H9 (cell line): ENCODE measurements at regions not wholly inside any gene's neighbourhood (a gene's known extent, or its start where the extent isn't known, plus 50 kb on each side); places are given as distances from the start of the nearest gene placed in this dataset.

ENCODE experiments used
- DNase-seq: peaks from one replicate; pipeline ENCODE4 v3.0.0-alpha.2; 2017
- H2AFZ ChIP-seq: one replicate; pipeline ENCODE4 v1.6.1; 2013; ENCODE audit warnings: mild to moderate bottlenecking, low read length, control low read depth, moderate library complexity
- H2AK5ac ChIP-seq: 2 replicates; pipeline ENCODE4 v1.6.1; 2013; ENCODE audit warnings: low read length, control low read depth, mixed read lengths; ENCODE audit not compliant: insufficient read length
- H2BK120ac ChIP-seq: one replicate; pipeline ENCODE4 v1.6.1; 2013; ENCODE audit warnings: low read depth, mild to moderate bottlenecking, low read length, control low read depth, inconsistent platforms; ENCODE audit not compliant: poor library complexity, severe bottlenecking
- H2BK12ac ChIP-seq: 2 replicates; pipeline ENCODE4 v1.6.1; 2013; ENCODE audit warnings: low read length, control low read depth, mixed read lengths, low read depth; ENCODE audit not compliant: insufficient read length
- H2BK15ac ChIP-seq: 2 replicates; pipeline ENCODE4 v1.6.1; 2013; ENCODE audit warnings: low read depth, low read length, control low read depth
- H2BK20ac ChIP-seq: one replicate; pipeline ENCODE4 v1.6.1; 2013; ENCODE audit warnings: low read depth, mild to moderate bottlenecking, low read length, control low read depth, inconsistent platforms; ENCODE audit not compliant: poor library complexity, severe bottlenecking
- H2BK5ac ChIP-seq: 2 replicates; pipeline ENCODE4 v1.6.1; 2013; ENCODE audit warnings: low read length, control low read depth, mixed read lengths; ENCODE audit not compliant: insufficient read length
- H3K14ac ChIP-seq: 2 replicates; pipeline ENCODE4 v1.6.1; 2013; ENCODE audit warnings: low read length, control low read depth; ENCODE audit not compliant: insufficient read depth
- H3K18ac ChIP-seq: 2 replicates; pipeline ENCODE4 v1.6.1; 2013; ENCODE audit warnings: low read depth, mild to moderate bottlenecking, mixed read lengths, low read length, control low read depth; ENCODE audit not compliant: insufficient read length
- H3K23ac ChIP-seq: 2 replicates; pipeline ENCODE4 v1.6.1; 2013; ENCODE audit warnings: low read length, control low read depth, mixed read lengths, low read depth; ENCODE audit not compliant: insufficient read length
- H3K23me2 ChIP-seq: 2 replicates; pipeline ENCODE4 v1.6.1; 2013; ENCODE audit warnings: low read depth, mild to moderate bottlenecking, mixed read lengths, low read length, control low read depth; ENCODE audit not compliant: insufficient read length, poor library complexity, severe bottlenecking
- H3K27ac ChIP-seq: 2 replicates; pipeline ENCODE4 v1.5.1; 2013; ENCODE audit warnings: low read length, control low read depth, mixed read lengths, low read depth; ENCODE audit not compliant: insufficient read length
- H3K27me3 ChIP-seq: 2 replicates; pipeline ENCODE4 v1.6.1; 2013; ENCODE audit warnings: low read length, control low read depth, inconsistent platforms; ENCODE audit not compliant: insufficient read depth
- H3K4ac ChIP-seq: 2 replicates; pipeline ENCODE4 v1.6.1; 2013; ENCODE audit warnings: low read depth, mild to moderate bottlenecking, control low read depth, inconsistent platforms, low read length, moderate library complexity
- H3K4me1 ChIP-seq: 2 replicates; pipeline ENCODE4 v1.6.1; 2013; ENCODE audit warnings: low read length, control low read depth, inconsistent platforms; ENCODE audit not compliant: insufficient read depth
- H3K4me2 ChIP-seq: 2 replicates; pipeline ENCODE4 v1.6.1; 2013; ENCODE audit warnings: low read length, control low read depth, mixed read lengths; ENCODE audit not compliant: insufficient read length, insufficient read depth
- H3K56ac ChIP-seq: 2 replicates; pipeline ENCODE4 v1.6.1; 2013; ENCODE audit warnings: low read depth, mild to moderate bottlenecking, mixed read lengths, low read length, control low read depth; ENCODE audit not compliant: insufficient read length
- H3K79me1 ChIP-seq: 2 replicates; pipeline ENCODE4 v1.6.1; 2013; ENCODE audit warnings: low read depth, mild to moderate bottlenecking, moderate library complexity, low read length, control low read depth, inconsistent platforms; ENCODE audit not compliant: insufficient read depth, poor library complexity, severe bottlenecking
- H3K79me2 ChIP-seq: 2 replicates; pipeline ENCODE4 v1.6.1; 2013; ENCODE audit warnings: low read length, control low read depth, inconsistent platforms; ENCODE audit not compliant: insufficient read depth
- H3K9ac ChIP-seq: 2 replicates; pipeline ENCODE4 v1.6.1; 2013; ENCODE audit warnings: low read length, control low read depth, mixed read lengths; ENCODE audit not compliant: insufficient read length; ENCODE audit errors: extremely low read depth
- H3K9me3 ChIP-seq: one replicate; pipeline ENCODE4 v1.6.1; 2013; ENCODE audit warnings: low read depth, low read length, inconsistent platforms; ENCODE audit not compliant: control insufficient read depth
- H3T11ph ChIP-seq: one replicate; pipeline ENCODE4 v1.6.1; 2013; ENCODE audit warnings: mild to moderate bottlenecking, low read length, control low read depth, inconsistent platforms
- H4K20me1 ChIP-seq: one replicate; pipeline ENCODE4 v1.6.1; 2013; ENCODE audit not compliant: control insufficient read depth, insufficient read length, insufficient read depth
- H4K5ac ChIP-seq: 2 replicates; pipeline ENCODE4 v1.6.1; 2013; ENCODE audit warnings: low read depth, mild to moderate bottlenecking, mixed read lengths, low read length, control low read depth; ENCODE audit not compliant: insufficient read length
- H4K8ac ChIP-seq: replicated peaks from 2 replicates; pipeline ENCODE4 v1.6.1; 2013; ENCODE audit warnings: low read length, control low read depth, mixed read lengths, low read depth; ENCODE audit not compliant: insufficient read length
- H4K91ac ChIP-seq: 2 replicates; pipeline ENCODE4 v1.6.1; 2013; ENCODE audit warnings: low read depth, mild to moderate bottlenecking, moderate library complexity, mixed read lengths, low read length, control low read depth; ENCODE audit not compliant: insufficient read length
- H3K27ac Mint-ChIP-seq, 3 experiments: 2 replicates in 2 of 3; 3 replicates in 1 of 3; pipeline ENCODE4 v1.8.0; 2020 to 2021; ENCODE audit warnings: mixed read lengths in 3 of 3, mild to moderate bottlenecking in 1 of 3, moderate library complexity in 1 of 3
- H3K27me3 Mint-ChIP-seq: 2 replicates; pipeline ENCODE4 v1.8.0; 2021; ENCODE audit warnings: low read depth, mild to moderate bottlenecking, moderate library complexity, mixed read lengths
- H3K36me3 Mint-ChIP-seq, 3 experiments: 2 replicates in 2 of 3; 3 replicates in 1 of 3; pipeline ENCODE4 v1.8.0; 2020 to 2021; ENCODE audit warnings: low read depth in 3 of 3, mixed read lengths in 3 of 3; ENCODE audit not compliant: insufficient read depth in 1 of 3
- H3K4me1 Mint-ChIP-seq, 2 experiments: 2 replicates each; pipeline ENCODE4 v1.8.0; 2020; ENCODE audit warnings: mixed read lengths in 2 of 2
- H3K4me3 Mint-ChIP-seq, 2 experiments: 2 replicates in 1 of 2; 3 replicates in 1 of 2; pipeline ENCODE4 v1.8.0; 2020 to 2021; ENCODE audit warnings: mild to moderate bottlenecking in 2 of 2, mixed read lengths in 2 of 2, moderate library complexity in 1 of 2
- H3K9me3 Mint-ChIP-seq, 2 experiments: 2 replicates in 1 of 2; 3 replicates in 1 of 2; pipeline ENCODE4 v1.8.0; 2020; ENCODE audit warnings: mild to moderate bottlenecking in 2 of 2, mixed read lengths in 2 of 2, moderate library complexity in 1 of 2
- CTCF ChIP-seq: fragments of 200-600 bp; sonication (generic); conservative IDR thresholded peaks from 3 replicates; pipeline ENCODE4 v1.8.0; 2021; ENCODE audit warnings: antibody characterized with exemption, mild to moderate bottlenecking
- WGBS: extraction: QIAGEN DNeasy Blood & Tissue Kit; methylation state at CpG from one replicate; pipeline ENCODE4 v1.1.7; 2013; ENCODE audit warnings: missing lambda C conversion rate, low lambda C conversion rate, mixed read lengths; ENCODE audit not compliant: insufficient read length; ENCODE audit errors: extremely low coverage; 5-methylcytosine and 5-hydroxymethylcytosine counted together

GRCh38 chr9:20030221-20030620 is 241.4 kb upstream of the SLC24A2 start:
- TF ChIP-seq CTCF: no peak

More at GRCh38 chr9:20030221-20030620, 241.4 kb upstream of the SLC24A2 start:
- WGBS: no CpG with 5 or more reads among the region's 4 CpGs
- no peak overlapping the region for H3K4me3 Mint-ChIP-seq
- Histone ChIP-seq H2BK120ac (no peak overlapping the region), H3K23ac (no peak overlapping the region), H4K91ac (no peak overlapping the region), H4K8ac (no peak overlapping the region), H3K27ac (no peak overlapping the region), H3K9me3 (no peaks in the 10 kb centered on the region), H3K4me1 (peaks cover 2% of the 10 kb centered on the region; the same call in 1 of the 2 replicates), H2BK12ac (no peak overlapping the region), H2AFZ (no peak overlapping the region), H3K4ac (no peak overlapping the region), H3K79me2 (no peaks in the 10 kb centered on the region), H3K56ac (no peak overlapping the region), H3K27me3 (no peaks in the 10 kb centered on the region), H3K18ac (no peak overlapping the region), H3T11ph (no peak overlapping the region), H4K20me1 (no peaks in the 10 kb centered on the region), H3K23me2 (no peaks in the 10 kb centered on the region), H2AK5ac (no peak overlapping the region), H3K4me2 (no peak overlapping the region), H2BK20ac (no peak overlapping the region), H2BK5ac (no peak overlapping the region), H2BK15ac (no peak overlapping the region), H3K14ac (no peak overlapping the region), H3K9ac (no peak overlapping the region), H4K5ac (no peak overlapping the region), H3K79me1 (no peaks in the 10 kb centered on the region)
- DNase-seq: no peak
- no peaks in the 10 kb centered on the region for H3K27me3 Mint-ChIP-seq
- H3K9me3 Mint-ChIP-seq: no peaks in the 10 kb centered on the region
- H3K36me3 Mint-ChIP-seq: no peaks in the 10 kb centered on the region
- peaks cover 9 to 16% of the 10 kb centered on the region in 2 experiments for H3K4me1 Mint-ChIP-seq
- H3K27ac Mint-ChIP-seq: no peak overlapping the region; a peak in 1 of 7 replicates
